ENCODE measurements at regions not wholly inside any gene's neighbourhood (a gene's known extent, or its start where the extent isn't known, plus 50 kb on each side); places are given as distances from the start of the nearest gene placed in this dataset.
"Not testable (repeated sequence)": the region's sequence is repeated elsewhere in the genome, so short reads cannot be mapped to it uniquely, and the experiment has no call there.

DNA sequence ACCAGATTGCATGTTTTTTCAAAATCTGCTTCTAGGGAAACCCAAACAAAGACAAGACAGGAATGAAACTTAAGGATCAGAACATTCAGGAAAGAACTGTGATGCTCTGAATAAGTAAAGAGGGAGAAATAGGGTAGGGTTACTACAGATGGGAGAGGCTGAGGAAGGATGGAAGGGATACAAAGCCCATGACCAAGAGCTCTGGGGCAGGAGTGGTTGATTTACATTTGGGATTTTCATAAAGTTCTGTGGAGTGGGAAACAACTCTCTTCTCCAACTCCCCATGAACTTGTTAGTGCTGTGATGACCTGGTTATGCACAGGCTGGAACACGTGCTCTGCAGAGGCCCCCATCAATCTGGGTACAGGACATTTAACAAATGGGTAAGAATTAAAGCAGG lies 216.0 kb upstream of the KLF14 start:
- no peak for DNase-seq

DNA sequence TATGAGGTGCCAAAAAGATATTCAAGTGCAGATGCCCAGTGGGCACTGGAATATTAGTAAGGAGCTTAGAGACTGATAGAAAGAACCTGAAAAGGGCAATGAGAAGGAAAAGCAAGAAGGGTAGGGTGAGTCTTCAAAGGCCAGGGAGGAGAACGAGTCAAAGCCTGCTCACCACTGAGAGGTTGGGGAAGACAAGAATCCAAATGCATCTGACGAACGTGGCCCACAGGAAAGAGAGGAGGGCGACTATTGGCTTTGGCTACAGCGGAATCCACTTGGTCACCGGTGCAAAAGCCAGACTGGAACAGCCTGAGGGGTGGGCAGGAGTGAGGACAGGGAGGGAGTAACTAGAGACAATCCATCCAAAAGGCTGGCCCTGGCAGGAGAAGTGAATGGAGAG lies 216.7 kb upstream of the KLF14 start:
- no peak for DNase-seq

DNA sequence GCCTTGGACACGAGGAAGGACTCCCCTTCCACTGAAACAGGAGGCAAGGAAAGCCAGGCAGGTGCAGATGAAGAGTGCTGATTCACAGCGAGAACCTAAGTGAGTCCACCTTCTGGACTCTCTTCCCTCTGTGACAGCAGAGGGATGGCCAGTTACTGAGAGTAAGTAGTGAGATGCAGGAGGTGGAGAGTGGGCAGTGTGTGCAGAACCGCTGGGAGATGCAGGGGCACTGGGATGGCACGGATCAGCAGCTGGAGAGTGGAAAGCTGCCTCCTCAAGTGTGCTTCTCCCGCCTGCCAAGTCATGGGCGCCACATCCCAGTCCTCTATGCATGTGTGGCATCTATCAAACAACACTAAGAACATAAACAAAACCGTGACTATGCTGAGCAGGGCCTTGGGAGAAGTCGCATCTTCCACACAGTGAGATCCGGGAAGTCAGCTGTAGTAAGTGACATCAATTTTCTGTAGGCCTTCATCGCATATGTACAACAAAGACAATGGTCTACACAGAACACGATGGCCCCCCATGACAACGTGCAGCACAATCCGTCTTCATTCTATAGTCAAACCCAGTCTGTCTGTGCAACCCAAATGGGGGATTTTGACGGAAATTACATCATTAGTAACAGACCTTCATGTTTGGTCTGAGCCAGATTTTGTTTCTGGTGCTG lies 217.4 kb upstream of the KLF14 start:
- no peak for DNase-seq

DNA sequence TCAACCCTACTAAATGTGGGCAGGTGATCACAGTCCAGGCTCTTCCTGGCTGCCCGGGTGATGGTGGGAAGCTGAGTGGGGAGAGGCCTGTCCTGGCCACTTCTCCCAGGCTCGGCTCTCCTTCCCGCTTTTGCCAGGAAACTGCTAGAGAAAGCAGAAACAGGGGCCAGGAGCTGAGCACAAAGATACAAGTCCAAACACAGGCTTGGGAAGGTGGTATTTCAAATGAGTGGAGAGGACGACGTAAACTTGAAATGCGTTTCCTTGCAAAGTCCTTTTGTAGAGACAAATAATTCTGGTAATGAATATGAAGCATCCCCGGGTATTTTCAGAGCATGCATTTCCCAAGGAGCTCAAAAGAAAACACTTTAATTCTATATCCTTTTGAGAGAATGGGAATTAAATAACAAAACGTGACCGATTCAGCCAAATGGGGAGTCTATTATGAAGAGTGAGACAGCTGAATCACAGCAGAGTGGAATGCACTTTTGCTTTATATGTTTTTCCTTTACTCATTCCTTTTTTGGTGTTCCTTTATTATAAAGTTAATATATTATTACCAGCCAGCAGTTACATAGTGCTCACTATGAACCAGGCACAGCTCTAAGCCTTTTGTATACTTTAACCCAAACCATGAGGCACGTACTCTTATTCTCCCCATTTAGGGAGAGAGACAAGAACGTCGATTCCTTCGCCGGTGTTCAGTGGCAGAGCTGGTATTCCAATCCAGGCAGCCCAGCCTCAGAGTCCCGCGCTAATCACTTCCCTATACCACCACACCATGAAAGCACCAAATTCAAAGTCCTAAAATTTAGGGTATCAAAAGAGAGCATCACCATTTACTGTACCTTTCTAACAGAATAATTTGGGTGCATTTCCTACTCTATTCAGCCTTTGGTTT lies 218.2 kb upstream of the KLF14 start:
- no peak for DNase-seq

DNA sequence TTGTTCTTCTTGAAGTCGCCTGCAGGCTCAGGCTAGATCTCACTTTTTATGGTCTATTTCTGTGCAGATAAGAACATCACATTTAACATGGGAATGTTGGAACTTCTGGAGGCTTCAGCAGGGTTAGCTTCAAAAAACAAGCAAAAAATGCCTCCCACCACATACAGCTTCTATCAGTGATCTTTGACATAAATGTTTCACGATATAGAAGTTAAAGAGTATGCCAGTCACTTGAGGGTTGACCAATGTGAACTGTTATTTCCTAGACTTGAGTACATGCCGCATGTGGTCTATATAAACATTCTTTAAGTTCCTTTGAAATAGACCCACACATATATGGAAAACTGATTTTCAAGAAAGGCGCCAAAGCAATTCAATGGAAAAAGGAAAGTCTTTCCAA lies 219.2 kb upstream of the KLF14 start:
- no peak for DNase-seq

DNA sequence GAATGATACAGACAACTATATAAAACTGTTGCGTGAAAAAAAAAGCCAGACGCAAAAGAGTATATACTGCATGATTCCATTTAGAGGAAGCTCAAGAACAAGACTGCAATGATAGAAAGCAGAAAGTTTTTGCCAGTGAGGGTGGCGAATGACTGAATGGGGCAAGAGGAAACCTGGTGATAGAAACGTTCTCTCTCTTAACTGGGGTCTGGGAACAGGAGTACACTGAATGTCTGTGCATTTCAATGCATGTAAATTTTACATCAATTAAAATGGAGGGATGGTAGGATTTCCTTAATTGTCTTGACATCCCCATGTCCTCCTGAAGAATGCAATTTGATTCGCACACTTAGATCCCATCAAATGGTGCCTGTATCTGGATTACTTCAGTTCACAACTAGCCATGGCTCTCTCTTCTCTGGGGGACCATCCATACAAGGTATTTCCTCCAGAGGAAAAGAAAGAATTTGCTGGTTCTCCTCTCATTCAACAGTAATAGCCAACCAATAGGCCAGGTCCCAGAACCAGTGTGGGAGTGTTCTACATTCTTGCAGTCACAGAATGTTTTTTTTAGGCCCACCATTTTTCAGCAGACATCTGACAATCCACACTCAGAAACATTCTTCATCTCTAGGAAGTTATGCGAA lies 221.0 kb upstream of the KLF14 start:
- no peak for DNase-seq

DNA sequence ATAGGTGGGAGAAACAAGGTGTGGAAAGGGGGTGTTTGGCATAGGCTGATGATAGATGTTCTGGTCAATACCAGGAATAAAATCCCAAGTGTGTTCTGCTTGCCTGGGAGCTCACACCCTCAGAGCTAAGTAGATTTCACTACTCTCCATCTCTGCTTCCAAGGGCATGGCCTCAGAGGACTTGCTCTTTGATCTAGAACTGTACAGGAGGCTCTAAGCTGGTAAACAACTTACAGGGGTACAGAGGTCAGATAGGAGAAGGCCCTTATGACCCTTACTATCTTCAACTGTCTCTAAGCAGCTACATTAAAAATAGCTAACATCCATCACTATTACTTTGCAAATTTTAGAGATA lies 221.5 kb upstream of the KLF14 start:
- DNase-seq = no peak

DNA sequence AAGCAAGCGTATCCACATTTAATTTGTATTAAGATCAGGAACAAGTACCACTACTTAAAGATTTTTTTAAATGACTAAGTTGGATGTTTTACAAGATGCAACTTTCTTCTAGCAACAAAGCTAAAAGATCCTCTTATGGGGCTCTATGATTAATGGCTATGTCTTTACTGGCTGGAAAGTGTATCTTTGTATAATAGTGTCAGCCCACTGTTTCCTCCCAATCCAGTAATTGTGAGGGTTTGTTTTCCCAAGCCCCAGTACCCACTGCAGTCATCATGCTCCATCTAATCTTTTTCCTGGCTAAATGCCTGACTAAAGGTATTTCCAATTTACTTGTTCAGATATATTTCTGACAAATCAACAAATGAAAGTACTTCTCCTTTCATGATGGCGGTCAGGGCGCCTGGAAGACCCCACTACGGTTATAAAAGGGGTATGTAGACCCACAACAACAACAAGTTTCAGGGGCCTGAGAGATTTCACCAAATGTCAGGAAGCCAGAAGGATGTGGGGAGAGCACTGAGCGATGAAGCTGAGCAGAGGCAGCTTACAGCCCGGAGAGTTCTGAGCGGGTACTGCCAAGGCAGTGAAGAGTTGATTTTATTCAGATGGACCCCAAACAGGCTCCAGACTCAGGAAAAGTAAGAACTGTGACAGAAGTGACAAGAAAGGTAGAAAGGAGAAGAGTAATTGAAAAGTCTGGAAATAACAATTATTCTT lies 222.6 kb upstream of the KLF14 start:
- no peak for DNase-seq

DNA sequence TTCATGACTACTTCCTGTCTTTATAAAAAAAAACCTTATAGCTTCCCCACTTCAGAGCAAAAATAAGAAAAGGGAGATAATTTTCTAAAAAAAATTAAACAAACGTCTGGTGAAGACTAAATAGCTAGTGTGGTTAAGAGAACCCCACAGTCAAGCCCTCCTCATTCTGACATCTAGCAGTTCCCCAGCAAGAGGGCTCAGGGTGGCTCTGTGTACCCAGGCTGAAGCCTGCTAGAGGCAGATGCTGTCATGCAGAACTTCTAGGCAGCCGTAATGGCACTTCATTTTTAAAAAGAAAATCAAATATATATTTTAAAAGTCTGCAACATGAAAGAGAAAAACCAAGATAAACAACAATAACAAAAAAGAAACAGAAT lies 223.1 kb upstream of the KLF14 start:
- DNase-seq = no peak

DNA sequence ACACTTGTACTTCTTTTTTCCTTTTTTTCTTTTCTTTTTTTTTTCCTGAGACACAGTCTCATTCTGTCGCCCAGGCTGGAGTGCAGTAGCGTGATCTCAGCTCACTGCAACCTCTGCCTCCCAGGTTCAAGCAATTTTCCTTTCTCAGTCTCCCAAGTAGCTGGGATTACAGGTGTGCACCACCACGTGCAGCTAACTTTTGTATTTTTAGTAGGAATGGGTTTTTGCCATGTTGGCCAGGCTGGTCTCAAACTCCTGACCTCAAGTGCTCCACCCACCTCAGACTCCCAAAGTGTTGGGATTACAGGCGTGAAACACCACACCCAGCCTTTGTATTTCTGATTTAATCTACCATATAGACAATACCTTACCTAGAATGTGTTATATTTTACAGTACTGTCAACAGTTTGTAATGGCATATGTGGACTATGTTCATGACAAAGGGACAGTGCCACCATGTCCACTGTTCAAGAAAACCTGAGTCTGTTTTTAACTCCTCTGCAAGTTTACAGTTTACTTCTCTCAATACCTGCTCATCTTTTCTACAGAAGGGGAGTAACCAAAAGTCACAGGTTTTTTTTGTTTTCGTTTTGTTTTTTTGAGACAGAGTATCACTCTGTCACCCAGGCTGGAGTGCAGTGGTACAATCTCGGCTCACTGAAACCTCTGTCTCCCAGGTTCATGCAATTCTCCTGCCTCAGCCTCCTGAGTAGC lies 223.9 kb upstream of the KLF14 start:
- DNase-seq = not testable (repeated sequence)

DNA sequence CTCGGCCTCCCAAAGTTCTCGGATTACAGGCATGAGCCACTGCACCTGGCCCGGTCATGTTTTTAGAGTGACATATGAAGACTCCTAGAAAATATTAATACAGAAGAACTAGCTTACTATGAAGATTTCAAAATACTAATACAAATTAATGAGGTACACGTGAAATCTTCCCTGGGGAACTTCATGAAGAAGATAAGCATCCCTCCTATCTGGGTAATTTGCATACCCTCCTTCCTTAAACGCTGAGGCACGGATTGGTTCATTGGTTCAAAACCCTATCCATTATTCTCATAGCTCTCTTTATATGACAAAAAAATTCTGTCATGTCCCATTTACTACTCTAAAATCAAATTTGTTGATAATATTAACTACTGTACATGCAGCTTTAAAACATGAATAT lies 224.8 kb upstream of the KLF14 start:
- DNase-seq = no peak

DNA sequence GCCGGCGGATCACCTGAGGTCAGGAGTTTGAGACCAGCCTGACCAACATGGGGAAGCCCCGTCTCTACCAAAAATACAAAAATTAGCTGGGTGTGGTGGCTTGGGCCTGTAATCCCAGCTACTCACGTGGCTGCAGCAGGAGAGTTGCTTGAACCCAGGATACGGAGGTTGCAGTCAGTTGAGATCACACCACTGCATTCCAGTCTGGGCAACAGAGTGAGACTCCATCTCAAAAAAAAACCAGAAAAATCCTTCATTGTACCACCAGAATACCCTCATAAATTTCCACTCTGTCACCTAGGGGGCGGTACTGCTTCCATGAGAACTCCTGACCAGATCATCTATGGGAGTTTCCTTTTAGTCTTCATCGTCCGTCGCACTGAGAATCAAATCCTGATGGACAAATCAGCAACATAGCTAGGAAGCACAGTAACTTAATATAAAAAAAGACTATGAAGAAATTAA lies 225.8 kb upstream of the KLF14 start:
- DNase-seq = no peak

DNA sequence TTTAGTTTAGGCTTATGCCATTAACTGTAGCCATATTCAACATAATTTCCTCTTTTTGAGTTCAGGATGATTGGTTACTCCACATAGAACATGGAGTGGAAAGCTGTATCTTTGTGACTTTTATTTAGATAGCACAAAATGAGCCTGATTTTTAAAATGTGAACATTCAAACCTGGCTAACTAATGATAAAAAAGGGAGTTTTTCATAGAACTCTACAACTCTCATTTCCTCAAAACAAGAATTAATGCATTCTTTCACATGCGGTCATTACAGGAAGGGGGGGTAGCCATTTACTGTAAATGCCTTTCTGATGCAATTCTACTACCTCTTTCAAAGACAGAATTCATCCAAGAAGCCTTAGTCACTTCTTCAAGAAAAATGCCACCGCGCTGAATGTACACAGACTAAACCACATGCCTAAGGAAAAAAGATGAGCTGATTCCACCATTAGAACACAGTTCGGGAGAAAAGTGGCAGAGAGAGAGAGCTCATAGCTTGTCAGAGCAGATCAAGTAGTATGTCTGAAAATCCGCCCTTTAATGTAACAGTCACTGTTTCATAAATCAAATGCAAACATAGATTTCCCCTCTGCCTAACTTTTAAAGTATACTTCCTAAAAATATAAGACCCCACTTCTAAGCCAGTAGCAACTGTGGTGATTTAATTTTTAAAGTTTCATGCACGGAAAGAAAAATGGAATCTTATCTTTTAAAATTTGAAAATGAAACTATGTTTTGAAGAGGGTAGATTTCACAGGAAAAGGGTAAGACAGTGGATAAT lies 226.4 kb upstream of the KLF14 start:
- no peak for DNase-seq

DNA sequence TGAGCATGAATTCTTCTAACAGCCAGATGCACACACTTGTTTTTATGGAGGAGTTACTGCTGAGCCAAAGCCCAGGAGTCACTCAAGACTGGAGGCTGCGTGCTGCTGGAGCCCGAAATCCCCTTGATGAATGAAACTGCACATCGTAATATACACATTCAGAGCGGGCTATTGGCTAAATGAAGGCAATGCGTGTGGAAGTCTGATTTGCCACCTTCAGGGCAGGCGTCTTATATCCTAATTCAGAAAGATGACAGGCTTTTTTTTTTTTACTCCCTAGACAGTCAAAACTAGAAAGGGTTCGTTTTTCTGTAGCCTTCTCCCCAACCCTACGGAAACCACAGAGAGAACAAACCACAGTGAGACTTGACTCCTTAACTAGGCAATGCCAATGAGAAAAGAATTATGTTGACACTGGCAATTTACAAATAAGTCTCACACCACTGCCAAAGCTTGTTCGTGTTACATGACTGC lies 227.2 kb upstream of the KLF14 start:
- DNase-seq = no peak

DNA sequence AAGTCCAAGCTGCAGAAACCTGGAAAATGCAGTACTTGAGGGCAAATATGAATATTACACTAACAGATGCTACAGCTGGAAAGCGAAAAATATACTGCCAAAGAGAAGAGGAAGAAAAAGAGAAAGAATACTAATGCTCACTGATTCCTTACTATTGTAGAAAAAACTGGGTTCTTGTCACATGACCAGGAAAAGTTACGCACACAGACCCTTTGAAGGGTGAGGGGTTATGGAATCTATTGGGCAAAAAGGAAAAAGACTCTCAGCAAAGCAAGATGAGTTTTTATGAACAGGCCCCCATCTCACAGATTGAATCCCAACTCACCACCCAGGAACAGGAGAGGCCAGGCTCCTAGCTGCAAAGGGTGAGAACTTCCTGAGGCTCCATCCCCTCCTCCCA lies 228.1 kb upstream of the KLF14 start:
- DNase-seq = no peak

DNA sequence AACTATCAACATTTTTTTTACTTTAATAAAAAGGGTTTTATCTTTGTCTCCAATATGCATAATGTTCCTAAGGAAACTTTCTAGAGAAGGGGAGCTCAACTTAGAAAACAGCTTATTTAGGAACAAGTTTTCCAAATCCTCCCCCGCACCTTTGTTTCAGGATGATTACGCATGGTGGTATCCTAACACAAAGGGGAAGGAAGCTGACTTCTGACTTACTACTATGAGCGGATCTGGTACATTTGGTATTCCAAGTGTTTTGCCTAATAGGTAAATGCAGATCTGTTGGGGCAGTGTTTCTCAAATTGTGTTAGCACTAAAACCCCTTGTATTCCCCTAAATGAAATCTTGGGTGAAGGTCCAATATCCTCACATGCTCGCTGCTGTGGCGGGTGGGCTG lies 229.3 kb upstream of the KLF14 start:
- no peak for DNase-seq

DNA sequence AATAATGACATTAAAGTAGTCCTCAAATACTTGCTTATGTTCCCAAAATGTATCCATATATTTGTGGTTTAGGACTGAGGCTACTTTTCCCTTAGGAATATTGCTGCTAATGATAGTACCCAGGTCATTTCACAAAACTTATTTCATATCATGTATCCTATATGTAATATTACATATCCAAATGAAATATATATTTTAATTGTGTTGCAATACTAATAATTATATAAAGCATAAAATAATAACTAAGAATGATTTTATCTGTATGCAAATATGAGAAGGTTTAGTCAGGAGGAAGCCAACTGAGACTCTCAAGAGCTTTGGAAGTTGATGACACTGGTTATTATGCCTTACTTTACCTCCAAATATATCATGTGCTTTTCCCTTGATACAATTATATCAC lies 231.5 kb upstream of the KLF14 start:
- no peak for DNase-seq

DNA sequence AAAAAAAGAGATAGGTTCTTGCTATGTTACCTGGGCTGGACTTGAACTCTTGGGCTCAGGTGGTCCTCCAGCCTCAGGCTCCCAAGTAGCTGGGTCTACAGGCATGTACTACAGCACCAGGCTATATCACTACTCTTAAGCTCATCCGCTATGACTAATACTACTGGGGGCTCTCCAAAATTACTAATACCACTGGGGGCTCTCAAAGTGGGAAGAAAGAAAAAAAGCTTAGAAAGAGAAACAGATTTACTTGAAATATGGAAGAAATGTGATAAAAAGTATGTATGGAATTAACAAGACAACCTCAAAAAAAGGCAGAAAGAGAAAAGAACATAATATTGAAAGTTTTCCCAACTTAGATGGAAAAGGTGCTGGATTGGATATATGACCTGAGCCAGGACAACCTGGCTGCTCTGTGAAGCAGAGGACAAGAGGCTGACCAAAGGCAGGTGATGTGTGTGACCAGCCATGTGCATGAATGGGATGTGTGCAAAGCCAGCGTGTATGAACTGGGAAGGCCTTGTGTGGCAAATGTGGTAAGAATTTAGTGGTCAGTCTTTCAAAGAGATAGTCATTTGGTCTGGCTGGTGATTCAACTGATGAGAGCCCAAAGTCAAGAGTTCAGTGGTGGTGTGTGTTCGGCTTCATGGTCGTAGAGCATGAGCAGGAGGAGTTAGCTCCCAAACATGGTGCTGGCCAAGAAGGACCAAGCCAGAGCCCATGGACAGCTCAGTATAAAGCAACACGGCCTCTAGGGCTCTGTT lies 232.4 kb upstream of the KLF14 start:
- no peak for DNase-seq

DNA sequence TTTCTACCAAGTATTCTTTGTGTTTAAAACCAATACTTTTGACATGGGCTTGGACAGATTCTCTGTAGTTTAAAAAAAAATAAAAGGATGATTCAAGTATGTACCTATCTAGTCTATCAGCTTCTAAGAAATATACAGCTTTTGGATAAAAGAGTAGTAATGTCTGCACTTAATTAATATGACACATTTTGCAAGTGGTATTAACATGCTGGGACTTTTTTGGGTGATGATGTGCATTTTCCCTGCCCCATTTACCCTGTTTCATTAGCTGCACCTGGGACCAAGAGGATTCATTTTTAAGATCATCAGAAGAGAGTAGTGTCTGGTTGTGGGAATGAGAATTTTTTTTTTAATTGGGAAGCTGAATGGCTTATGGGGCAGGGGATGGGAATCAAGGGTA lies 236.2 kb upstream of the KLF14 start:
- DNase-seq = no peak

DNA sequence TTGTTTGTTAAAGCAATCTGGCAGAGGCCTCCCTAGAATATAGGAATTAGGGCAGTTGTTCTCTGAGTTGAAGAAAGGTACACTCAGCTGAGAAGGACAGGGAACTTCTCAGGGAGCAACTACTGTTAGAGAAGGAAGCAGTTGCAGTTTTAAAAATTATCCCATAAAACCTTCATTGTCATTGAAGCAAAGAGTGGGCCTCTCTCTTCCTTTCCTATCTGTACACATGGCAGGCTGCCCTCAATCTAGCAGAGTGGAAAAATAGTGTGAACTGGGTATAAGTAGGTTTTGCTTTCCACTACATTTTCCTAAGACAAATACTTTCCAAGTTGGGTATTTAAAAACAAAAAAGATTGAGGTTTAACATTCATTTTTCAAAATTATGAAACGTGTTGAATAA lies 236.7 kb upstream of the KLF14 start:
- no peak for DNase-seq

DNA sequence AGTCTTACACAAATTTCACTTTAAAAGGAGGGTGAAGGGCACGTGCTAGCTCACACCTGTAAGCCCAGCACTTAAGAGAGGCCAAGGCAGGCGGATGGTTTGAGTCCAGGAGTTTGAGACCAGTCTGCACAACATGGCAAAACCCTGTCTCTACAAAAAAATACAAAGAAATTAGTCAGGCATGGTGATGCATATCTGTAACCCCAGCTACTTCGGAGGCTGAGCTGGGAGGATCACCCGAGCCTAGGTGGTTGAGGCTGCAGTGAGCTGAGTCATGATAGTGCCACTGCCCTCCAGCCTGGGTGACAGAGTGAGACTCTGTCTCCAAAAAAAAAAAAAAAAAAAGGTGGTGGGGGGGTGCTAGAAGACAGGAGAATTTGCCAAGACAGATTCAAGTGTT lies 237.3 kb upstream of the KLF14 start:
- DNase-seq = no peak
